ENCODE measurements at regions not wholly inside any gene's neighbourhood (a gene's known extent, or its start where the extent isn't known, plus 50 kb on each side); places are given as distances from the start of the nearest gene placed in this dataset.

DNA sequence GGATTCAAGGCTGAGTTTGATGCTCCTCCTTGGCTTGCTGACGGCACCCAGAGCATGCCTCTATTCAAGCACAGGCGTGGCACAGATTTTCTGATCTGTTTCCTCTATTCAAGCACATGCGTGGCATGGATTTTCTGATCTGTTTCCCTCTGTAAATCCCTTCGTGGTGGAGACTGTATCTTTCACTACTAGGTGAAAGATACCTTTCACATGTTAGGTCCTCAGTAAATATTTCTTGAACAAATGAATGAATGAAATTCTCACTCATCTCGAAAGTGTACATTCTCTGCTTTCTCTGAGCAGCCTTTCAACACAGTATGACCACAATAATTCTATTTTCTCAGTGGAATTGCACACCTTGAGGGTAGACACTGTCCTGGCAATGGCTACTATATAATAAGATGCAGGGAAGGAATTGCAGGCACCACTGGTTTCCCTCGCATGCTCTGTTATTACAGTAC is 72.6 kb upstream of the F13A1 start:
- no peak for TF ChIP-seq ZFX (IDR thresholded peaks at IDR 0.05; ENCODE audit: borderline replicate concordance)
- no peak for TF ChIP-seq CTCF (IDR thresholded peaks at IDR 0.05)
- H3K27ac ChIP-seq = no peak overlapping the region

DNA sequence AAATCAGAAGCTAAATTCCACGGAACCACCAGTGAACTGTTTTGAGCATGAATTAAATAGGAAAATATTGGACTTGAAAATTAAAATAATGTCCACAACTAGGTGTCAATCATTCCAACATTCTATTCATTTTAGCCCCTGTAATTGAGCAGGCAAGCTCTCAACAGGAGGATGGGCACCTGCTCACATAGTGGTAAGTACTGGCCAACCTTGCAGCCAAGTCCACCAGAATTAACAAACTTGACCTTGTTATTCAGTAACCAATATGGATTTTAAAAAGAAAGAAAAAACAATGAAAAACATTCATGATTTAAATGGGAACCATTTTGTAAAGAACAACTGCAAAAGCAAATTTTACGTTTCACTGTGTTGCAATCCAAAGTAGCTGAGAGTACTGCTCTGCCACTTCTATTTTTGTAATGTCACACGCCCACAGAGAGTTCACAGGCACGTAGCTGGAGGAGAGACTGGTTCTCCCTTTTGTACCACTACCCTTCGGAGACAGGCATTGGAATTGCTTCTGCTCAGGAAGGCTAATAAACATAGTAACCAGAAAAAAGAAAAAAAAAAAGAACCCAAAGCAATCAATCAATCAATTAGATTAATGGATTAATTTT is 75.2 kb upstream of the F13A1 start:
- TF ChIP-seq ZFX (IDR thresholded peaks at IDR 0.05; ENCODE audit: borderline replicate concordance) (no peak), CTCF (IDR thresholded peaks at IDR 0.05) (no peak)

DNA sequence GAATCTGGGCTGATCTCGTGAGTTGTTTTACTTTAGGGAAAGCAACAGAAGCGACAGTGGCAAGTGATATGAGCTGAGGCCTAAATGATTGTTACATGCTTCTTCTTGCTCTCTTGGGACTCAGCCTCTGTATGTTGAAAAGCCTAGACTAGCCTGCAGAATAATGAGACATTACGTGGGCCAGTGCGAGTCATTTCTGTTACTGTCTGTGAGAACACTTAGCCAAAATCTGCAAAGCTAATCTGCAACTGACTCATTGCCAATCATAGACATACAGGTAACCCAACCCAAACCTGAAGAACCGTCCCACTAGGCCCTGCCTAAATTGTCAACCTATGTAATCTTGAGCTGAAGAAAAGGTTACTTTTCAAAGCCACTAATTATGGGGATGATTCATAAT is 77.4 kb upstream of the F13A1 start:
- no peak overlapping the region for H3K27ac ChIP-seq
- TF ChIP-seq ZFX (IDR thresholded peaks at IDR 0.05; ENCODE audit: borderline replicate concordance) (no peak), CTCF (IDR thresholded peaks at IDR 0.05) (no peak)

More for the DNA sequence above, 75.2 kb upstream of the F13A1 start:
- H3K27ac ChIP-seq = no peak overlapping the region

- no peak overlapping the region for H3K27ac ChIP-seq
- TF ChIP-seq CTCF (IDR thresholded peaks at IDR 0.05) (no peak), ZFX (IDR thresholded peaks at IDR 0.05; ENCODE audit: borderline replicate concordance) (no peak)
Observed at GRCh38 chr6:6399568-6399967, 79.1 kb upstream of the F13A1 start.

DNA sequence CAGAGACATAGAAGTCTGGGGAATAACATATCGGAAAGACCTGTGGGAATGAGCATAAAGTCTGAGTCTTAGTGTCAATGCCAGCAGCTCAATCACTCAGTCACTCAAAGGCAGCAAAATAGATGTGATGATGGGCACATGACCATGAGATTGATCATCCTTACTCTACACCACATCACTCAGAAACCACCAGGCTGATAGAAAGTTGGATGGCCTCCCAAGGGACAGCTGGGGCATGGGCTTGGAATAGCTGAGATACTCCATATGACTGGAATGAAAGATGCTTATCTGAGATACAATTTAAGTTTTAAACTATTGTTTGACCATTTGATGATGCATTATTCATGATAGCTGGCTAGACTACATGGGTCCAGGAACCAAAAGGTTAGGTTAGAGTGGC is 80.9 kb upstream of the F13A1 start:
- no peak overlapping the region for H3K27ac ChIP-seq
- TF ChIP-seq CTCF (IDR thresholded peaks at IDR 0.05) = no peak
- TF ChIP-seq ZFX (IDR thresholded peaks at IDR 0.05; ENCODE audit: borderline replicate concordance) = no peak

DNA sequence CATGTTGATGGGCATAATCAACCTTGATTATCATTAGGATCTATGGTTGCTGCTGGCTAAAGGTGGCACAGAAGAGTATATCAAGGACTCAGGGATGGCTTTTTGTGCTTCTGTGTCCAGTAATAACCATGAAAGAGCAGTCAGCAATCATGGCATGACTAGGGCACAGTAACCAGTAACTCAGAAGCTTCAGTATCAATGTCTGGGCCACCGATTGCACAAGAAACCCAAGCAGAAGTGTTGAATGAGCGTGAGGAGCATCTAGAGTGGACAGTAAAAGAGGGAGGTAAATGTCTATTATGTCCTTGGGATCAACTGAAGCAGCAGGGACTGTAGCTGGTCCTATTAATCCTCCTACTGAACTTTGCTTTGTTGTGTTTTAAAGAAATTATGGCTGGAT is 81.5 kb upstream of the F13A1 start:
- TF ChIP-seq ZFX (IDR thresholded peaks at IDR 0.05; ENCODE audit: borderline replicate concordance) (no peak), CTCF (IDR thresholded peaks at IDR 0.05) (no peak)

GRCh38 chr6:6402591-6402990 is 82.1 kb upstream of the F13A1 start:
- no peak for TF ChIP-seq CTCF (IDR thresholded peaks at IDR 0.05)
- TF ChIP-seq ZFX (IDR thresholded peaks at IDR 0.05; ENCODE audit: borderline replicate concordance) = no peak
- H3K27ac ChIP-seq = no peak overlapping the region

More for the DNA sequence above, 81.5 kb upstream of the F13A1 start:
- no peak overlapping the region for H3K27ac ChIP-seq

All from 22Rv1 (cell line).